Neural cell (in vitro differentiated cells): ENCODE measurements at regions not wholly inside any gene's neighbourhood (a gene's known extent, or its start where the extent isn't known, plus 50 kb on each side); places are given as distances from the start of the nearest gene placed in this dataset.

Experiments used
- CTCF ChIP-seq: fragments of 450-650 bp; IDR thresholded peaks from 2 replicates; pipeline ENCODE4 v1.5.1; 2014; ENCODE audit warnings: antibody characterized with exemption, mild to moderate bottlenecking, moderate library complexity; ENCODE audit not compliant: poor library complexity, severe bottlenecking
- EP300 ChIP-seq: fragments of 450-650 bp; conservative IDR thresholded peaks from 2 replicates; pipeline ENCODE4 v1.6.1; 2014; ENCODE audit warnings: antibody characterized with exemption, mild to moderate bottlenecking, moderate library complexity; ENCODE audit not compliant: poor library complexity, severe bottlenecking
- EZH2 ChIP-seq: fragments of 200-600, 300-800 bp; shearing (Covaris generic), sonication (generic); IDR thresholded peaks from 2 replicates; pipeline ENCODE4 v1.6.1; 2014; ENCODE audit warnings: antibody characterized with exemption, low read length, borderline replicate concordance, mild to moderate bottlenecking; ENCODE audit not compliant: insufficient read depth, poor library complexity, severe bottlenecking
- POLR2AphosphoS5 ChIP-seq: IDR thresholded peaks from 2 replicates; pipeline ENCODE4 v1.6.1; 2012
- TF ChIP-seq, protein P1 (sequence below): IDR thresholded peaks from 2 replicates; pipeline ENCODE4 v1.6.1; 2012; ENCODE audit warnings: borderline replicate concordance

DNA sequence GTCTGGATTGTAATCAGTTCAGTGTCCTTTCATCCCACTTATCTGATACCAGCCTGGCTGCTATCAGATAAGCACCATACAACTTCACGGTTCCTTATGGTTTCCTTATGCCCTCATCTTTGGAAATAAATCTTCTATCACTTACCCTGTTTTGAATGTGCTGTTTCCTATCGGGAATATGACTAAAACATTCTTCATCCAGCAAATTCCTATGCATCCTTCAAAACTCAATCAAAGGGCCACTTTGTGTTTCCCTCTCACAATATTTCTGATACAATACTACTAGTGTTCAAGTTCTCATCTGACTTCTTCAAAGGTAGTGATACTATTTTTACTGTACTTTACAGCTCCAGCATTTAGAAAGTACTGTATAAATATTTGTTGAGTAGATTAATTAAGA lies 513.2 kb downstream of the OMA1 start:
- TF ChIP-seq EZH2 = no peak
- no peak for TF ChIP-seq CTCF
- TF ChIP-seq, protein P1, sequence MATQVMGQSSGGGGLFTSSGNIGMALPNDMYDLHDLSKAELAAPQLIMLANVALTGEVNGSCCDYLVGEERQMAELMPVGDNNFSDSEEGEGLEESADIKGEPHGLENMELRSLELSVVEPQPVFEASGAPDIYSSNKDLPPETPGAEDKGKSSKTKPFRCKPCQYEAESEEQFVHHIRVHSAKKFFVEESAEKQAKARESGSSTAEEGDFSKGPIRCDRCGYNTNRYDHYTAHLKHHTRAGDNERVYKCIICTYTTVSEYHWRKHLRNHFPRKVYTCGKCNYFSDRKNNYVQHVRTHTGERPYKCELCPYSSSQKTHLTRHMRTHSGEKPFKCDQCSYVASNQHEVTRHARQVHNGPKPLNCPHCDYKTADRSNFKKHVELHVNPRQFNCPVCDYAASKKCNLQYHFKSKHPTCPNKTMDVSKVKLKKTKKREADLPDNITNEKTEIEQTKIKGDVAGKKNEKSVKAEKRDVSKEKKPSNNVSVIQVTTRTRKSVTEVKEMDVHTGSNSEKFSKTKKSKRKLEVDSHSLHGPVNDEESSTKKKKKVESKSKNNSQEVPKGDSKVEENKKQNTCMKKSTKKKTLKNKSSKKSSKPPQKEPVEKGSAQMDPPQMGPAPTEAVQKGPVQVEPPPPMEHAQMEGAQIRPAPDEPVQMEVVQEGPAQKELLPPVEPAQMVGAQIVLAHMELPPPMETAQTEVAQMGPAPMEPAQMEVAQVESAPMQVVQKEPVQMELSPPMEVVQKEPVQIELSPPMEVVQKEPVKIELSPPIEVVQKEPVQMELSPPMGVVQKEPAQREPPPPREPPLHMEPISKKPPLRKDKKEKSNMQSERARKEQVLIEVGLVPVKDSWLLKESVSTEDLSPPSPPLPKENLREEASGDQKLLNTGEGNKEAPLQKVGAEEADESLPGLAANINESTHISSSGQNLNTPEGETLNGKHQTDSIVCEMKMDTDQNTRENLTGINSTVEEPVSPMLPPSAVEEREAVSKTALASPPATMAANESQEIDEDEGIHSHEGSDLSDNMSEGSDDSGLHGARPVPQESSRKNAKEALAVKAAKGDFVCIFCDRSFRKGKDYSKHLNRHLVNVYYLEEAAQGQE = no peak
- no peak for TF ChIP-seq POLR2AphosphoS5
- TF ChIP-seq EP300 = no peak
